GM12873 (cell line): ENCODE measurements at regions not wholly inside any gene's neighbourhood (a gene's known extent, or its start where the extent isn't known, plus 50 kb on each side); places are given as distances from the start of the nearest gene placed in this dataset.

ENCODE experiments used
- TF ChIP-seq, protein P1 (sequence below): IDR thresholded peaks from 2 replicates; pipeline ENCODE4 v1.5.1; 2012; ENCODE audit warnings: low read depth, mild to moderate bottlenecking, moderate library complexity, low read length, control low read depth; ENCODE audit not compliant: insufficient read depth; ENCODE audit errors: missing control alignments

DNA sequence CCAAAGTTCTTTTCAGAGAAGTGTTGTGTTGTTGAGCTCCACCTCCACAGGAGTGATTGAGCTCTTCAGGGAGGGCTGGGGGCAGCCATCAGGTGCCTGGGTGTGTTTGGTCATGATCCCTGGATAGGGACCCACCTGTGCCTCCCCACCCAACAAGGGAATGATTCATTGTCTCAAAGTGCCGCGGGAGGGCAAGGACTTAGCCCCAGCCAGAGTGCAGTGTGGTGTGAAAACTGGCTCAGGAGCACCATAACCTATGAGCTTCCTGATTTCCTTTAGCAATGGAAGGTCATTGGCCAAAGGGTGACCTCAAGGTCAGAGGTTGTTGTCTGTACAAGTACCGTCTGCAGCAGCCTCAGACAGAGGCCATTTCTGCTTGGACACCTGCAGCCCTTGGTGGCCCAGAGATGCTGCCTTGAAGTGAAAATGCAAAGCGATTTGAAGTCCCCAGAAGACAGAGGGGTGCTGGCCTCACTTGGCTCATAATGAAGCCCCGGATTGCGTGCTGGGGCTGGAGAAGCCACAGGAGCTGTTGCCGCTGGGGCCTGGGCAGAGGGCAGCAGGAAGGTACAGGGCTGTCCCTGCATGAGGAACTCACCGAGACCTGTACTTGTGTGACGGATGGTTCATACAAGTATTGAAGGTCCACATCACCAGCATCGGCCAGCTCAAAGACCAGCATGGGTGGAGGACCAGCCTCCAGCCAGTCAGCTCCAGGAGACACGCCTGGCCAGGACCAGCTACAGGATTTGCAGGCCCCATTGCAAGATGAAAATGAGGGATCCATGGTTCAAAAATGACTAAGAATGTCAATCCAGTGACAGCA, 100.6 kb upstream of the DUSP22 start:
- TF ChIP-seq, protein P1, sequence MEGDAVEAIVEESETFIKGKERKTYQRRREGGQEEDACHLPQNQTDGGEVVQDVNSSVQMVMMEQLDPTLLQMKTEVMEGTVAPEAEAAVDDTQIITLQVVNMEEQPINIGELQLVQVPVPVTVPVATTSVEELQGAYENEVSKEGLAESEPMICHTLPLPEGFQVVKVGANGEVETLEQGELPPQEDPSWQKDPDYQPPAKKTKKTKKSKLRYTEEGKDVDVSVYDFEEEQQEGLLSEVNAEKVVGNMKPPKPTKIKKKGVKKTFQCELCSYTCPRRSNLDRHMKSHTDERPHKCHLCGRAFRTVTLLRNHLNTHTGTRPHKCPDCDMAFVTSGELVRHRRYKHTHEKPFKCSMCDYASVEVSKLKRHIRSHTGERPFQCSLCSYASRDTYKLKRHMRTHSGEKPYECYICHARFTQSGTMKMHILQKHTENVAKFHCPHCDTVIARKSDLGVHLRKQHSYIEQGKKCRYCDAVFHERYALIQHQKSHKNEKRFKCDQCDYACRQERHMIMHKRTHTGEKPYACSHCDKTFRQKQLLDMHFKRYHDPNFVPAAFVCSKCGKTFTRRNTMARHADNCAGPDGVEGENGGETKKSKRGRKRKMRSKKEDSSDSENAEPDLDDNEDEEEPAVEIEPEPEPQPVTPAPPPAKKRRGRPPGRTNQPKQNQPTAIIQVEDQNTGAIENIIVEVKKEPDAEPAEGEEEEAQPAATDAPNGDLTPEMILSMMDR: no peak

DNA sequence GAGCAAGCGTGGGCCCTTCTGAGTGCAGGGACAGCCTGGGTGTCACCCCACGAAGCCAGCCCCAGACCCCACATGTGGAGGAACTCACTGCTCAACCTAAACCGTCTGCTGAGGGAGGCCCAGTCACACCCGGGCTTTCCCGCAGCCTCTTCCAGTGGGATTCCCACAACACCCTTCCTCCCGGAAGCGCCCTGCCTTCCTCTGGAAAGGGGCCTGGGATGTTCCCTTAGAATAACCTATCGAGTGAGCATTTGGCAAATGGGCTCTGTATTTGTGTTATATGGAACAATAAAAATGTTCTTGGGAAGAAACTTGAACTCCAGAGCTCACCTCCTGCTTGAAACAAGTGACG, 100.0 kb upstream of the DUSP22 start:
- TF ChIP-seq, protein P1: no peak

DNA sequence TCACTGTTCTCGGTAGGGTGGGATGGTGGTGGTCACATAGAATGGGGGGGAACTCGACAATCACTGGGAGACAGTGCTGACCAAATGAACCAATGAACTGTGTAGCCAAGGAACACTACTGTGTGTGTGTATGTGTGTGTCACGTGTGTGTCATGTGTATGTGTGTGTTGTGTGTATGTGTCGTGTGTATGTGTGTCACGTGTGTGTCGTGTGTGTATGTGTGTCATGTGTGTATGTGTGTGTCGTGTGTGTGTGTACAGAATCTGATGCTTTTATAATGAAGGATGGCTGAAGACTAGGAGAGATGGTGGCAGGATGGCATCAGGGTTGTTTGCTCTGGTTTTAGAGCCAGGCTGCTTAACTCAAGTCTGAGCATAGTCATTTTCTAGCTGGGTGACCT, 99.1 kb upstream of the DUSP22 start:
- TF ChIP-seq, protein P1: no peak

DNA sequence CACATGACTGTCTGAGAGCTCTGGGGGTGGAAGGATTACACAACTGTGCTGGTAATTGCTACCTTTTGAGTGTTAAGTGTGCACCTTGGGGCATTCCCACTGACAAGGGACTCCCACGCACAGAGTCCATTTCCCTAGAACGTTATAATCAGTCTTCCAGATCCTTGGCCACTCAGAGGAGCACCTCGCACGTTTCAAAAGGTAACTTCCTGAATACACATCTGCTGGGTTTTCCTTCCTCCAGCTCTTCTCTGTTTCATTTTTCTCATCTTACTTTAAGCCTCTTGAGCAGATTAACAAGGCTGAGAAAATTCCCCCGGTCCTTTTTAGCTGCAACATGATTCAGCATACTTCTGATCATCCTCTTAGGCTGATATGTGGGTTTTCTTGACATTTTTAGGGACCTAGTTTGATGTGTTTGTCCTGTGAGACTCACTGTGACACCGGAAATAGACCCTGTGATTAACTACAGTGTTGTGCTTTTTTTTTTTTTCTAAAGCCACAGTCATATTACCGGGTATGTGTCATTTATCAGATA, 98.4 kb upstream of the DUSP22 start:
- TF ChIP-seq, protein P1: no peak

DNA sequence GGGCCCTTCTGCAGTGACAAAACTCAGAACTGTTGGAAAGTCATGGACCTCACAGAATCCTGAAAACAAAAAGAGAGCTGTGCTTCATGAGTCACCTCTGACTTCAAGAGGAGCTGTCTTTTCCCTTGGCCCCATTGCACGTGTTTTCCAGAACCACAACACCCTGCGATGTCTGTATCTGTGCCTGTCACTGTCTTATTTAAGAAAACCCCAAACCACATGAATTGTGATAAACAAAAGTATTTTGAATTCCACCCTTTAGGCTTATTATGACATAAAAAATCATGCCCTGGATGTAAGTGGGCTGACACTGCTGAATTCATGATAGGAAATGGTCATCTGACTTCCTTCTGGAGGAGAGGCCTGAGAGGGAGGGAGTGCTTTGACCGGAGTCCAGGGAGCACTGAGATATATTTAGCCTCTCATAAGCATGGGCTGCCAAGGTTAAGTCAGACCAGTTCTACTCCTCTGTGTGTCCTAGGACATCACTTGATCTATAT, 96.4 kb upstream of the DUSP22 start:
- TF ChIP-seq, protein P1: no peak

DNA sequence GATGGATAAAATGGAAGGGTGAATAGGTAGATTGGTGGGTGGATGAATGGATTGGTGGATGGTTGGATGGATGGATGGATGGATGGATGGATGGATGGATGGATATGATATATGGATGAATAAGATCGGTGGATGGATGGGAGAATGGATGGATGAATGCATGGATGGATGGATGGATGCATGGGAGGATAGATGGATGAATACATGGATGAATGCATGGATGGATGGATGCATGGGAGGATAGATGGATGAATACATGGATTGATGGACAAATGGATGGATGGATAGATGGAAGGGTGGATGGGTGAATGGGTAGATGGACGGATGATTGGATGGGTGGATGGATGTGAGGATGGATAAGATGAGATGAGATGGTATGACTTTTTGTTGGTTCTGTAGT, 95.7 kb upstream of the DUSP22 start:
- TF ChIP-seq, protein P1: no peak

DNA sequence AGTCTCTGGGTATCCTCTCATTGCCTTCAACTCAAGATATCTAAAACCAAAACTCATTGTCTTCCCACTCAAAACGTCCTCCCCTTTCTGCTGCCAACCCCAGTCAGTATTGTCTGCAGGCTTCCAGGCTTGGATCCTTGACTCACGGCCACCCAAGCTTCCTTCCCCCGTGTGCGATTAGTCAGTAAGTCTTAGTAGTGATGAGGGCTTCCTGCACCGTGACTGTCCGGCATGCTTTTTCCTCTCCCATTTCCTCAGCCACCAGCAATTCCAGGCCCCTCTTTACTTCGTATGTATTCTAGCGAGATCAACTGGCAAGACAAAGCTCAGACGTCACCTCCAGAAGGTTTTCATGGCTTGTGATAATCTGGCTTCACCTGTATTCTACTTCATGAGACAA, 88.6 kb upstream of the DUSP22 start:
- TF ChIP-seq, protein P1: no peak
